ENCODE measurements at regions not wholly inside any gene's neighbourhood (a gene's known extent, or its start where the extent isn't known, plus 50 kb on each side); places are given as distances from the start of the nearest gene placed in this dataset.

DNA sequence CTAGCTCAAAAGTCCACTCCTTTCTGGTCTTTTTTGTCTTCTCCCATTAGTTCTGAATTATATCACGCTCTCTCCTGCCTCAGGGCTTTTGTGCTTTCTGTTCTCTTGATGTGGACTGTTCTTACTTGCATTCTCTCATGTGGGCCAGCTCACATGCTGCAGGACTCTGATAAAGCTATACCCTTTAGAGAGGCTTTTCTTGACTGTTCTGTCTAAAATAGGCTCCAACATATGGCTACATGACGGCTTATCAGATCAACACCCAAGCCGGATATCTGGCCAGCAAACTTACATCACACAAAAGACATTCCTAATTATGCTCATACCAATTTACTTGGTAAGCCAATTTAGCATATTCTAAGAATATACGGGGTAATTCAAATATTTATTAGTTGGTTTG lies 1494.5 kb downstream of the TECRL start:
- TF ChIP-seq, protein P1, sequence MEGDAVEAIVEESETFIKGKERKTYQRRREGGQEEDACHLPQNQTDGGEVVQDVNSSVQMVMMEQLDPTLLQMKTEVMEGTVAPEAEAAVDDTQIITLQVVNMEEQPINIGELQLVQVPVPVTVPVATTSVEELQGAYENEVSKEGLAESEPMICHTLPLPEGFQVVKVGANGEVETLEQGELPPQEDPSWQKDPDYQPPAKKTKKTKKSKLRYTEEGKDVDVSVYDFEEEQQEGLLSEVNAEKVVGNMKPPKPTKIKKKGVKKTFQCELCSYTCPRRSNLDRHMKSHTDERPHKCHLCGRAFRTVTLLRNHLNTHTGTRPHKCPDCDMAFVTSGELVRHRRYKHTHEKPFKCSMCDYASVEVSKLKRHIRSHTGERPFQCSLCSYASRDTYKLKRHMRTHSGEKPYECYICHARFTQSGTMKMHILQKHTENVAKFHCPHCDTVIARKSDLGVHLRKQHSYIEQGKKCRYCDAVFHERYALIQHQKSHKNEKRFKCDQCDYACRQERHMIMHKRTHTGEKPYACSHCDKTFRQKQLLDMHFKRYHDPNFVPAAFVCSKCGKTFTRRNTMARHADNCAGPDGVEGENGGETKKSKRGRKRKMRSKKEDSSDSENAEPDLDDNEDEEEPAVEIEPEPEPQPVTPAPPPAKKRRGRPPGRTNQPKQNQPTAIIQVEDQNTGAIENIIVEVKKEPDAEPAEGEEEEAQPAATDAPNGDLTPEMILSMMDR (IDR thresholded peaks at IDR 0.05): no peak
- no peak for TF ChIP-seq POLR2A (IDR thresholded peaks at IDR 0.05)

All from testis (tissue), 2 donors.